Hematopoietic multipotent progenitor cell treated with erythropoietin and hydrocortisone succinate and interleukin-3 and kit ligand, for 17 days (in vitro differentiated cells): ENCODE measurements at regions not wholly inside any gene's neighbourhood (a gene's known extent, or its start where the extent isn't known, plus 50 kb on each side); places are given as distances from the start of the nearest gene placed in this dataset.

Source experiments
- DNase-seq: peaks from one replicate; pipeline ENCODE4 v3.0.0-alpha.2; 2015; ENCODE audit warnings: low spot score

GRCh38 chr4:115769396-115769795 lies 656.0 kb upstream of the NDST4 start:
- no peak for DNase-seq

GRCh38 chr4:115763051-115763450 lies 649.6 kb upstream of the NDST4 start:
- DNase-seq, result no peak

- no peak for DNase-seq
These were observed 645.8 kb upstream of the NDST4 start for GRCh38 chr4:115759231-115759630.

GRCh38 chr4:115749404-115749803 lies 636.0 kb upstream of the NDST4 start:
- no peak for DNase-seq

- no peak for DNase-seq
These were observed 627.4 kb upstream of the NDST4 start for GRCh38 chr4:115740806-115741205.

- DNase-seq, result no peak
These were observed 616.4 kb upstream of the NDST4 start for GRCh38 chr4:115729739-115730266.

- no peak for DNase-seq
These were observed 610.2 kb upstream of the NDST4 start for GRCh38 chr4:115723621-115724020.

GRCh38 chr4:115720611-115721010 lies 607.2 kb upstream of the NDST4 start:
- DNase-seq, result no peak

- no peak for DNase-seq
These were observed 598.2 kb upstream of the NDST4 start for GRCh38 chr4:115711575-115711974.

- no peak for DNase-seq
These were observed 575.5 kb upstream of the NDST4 start for GRCh38 chr4:115688961-115689360.

- DNase-seq, result no peak
These were observed 573.8 kb upstream of the NDST4 start for GRCh38 chr4:115687052-115687755.

GRCh38 chr4:115678425-115678941 lies 565.1 kb upstream of the NDST4 start:
- no peak for DNase-seq

- DNase-seq, result no peak
These were observed 562.3 kb upstream of the NDST4 start for GRCh38 chr4:115675719-115676118.

GRCh38 chr4:115674485-115674884 lies 561.1 kb upstream of the NDST4 start:
- DNase-seq, result no peak

GRCh38 chr4:115671581-115671980 lies 558.2 kb upstream of the NDST4 start:
- DNase-seq, result no peak

- DNase-seq, result no peak
These were observed 557.5 kb upstream of the NDST4 start for GRCh38 chr4:115670930-115671329.

- no peak for DNase-seq
These were observed 555.0 kb upstream of the NDST4 start for GRCh38 chr4:115668396-115668795.

GRCh38 chr4:115664285-115664684 lies 550.9 kb upstream of the NDST4 start:
- DNase-seq, result no peak

- no peak for DNase-seq
These were observed 547.0 kb upstream of the NDST4 start for GRCh38 chr4:115660465-115660864.

GRCh38 chr4:115657991-115658650 lies 544.7 kb upstream of the NDST4 start:
- no peak for DNase-seq

GRCh38 chr4:115655626-115656025 lies 542.2 kb upstream of the NDST4 start:
- DNase-seq, result no peak

GRCh38 chr4:115648786-115649185 lies 535.4 kb upstream of the NDST4 start:
- no peak for DNase-seq

- no peak for DNase-seq
These were observed 515.9 kb upstream of the NDST4 start for GRCh38 chr4:115629270-115629669.
